Left forelimb (tissue), 1 donor: ENCODE measurements at regions not wholly inside any gene's neighbourhood (a gene's known extent, or its start where the extent isn't known, plus 50 kb on each side); places are given as distances from the start of the nearest gene placed in this dataset.

ENCODE experiments used
- DNase-seq: peaks from one replicate; pipeline ENCODE4 v3.0.0-alpha.2; 2018; ENCODE audit warnings: low spot score

DNA sequence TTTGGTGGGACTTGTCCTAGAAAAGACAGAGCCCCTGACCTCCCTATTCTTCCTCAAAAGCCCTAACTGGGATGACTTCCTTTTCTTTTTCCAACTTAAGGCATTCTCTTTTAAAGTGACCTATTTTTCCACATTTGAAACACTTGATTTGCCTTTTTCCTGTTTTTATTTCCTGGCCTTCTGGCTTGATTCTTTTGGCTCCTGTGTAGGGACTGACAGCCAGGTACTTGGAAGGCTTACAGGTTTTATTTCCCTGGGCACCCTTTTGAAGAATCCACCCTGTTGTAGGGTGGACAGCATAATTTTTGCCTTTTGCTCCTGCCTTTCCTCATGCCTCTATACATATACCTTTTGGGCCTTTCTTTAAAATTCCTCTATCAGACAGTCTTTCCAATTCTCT lies 271.0 kb upstream of the AMELY start:
- DNase-seq, result no peak

DNA sequence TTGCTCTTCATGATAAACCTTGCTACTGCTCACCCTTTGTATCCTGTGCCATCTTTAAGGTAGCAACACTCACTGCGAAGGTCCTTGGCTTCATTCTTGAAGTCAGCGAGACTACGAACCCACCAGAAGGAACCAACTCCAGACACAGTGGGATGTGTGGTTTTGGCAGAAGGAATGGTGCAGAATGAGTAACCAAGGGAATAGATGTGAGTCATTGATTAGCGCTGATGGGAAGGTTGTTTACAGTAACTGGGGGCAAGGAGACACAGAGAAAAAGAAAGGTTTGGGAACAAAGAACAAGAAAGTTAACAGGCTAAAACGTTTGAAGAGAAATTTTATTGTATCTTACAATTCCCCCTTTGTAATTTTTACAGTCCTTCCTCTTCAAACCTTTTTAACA lies 266.1 kb upstream of the AMELY start:
- no peak for DNase-seq

GRCh38 chrY:7169475-7169874 lies 257.9 kb upstream of the AMELY start:
- no peak for DNase-seq

GRCh38 chrY:7141477-7141876 lies 229.9 kb upstream of the AMELY start:
- no peak for DNase-seq
